Ishikawa (cell line): ENCODE measurements at regions not wholly inside any gene's neighbourhood (a gene's known extent, or its start where the extent isn't known, plus 50 kb on each side); places are given as distances from the start of the nearest gene placed in this dataset.

Experiments
- CEBPB ChIP-seq: IDR thresholded peaks from 2 replicates; pipeline ENCODE4 v1.6.1; 2012
- CREB1 ChIP-seq: IDR thresholded peaks from 2 replicates; pipeline ENCODE4 v1.6.1; 2012; ENCODE audit warnings: low read depth
- EGR1 ChIP-seq: IDR thresholded peaks from 2 replicates; pipeline ENCODE4 v1.6.1; 2012
- EP300 ChIP-seq: IDR thresholded peaks from 2 replicates; pipeline ENCODE4 v1.6.1; 2012; ENCODE audit warnings: borderline replicate concordance
- FOXM1 ChIP-seq: IDR thresholded peaks from 2 replicates; pipeline ENCODE4 v1.6.1; 2012; ENCODE audit warnings: low read depth, borderline replicate concordance
- MAX ChIP-seq: IDR thresholded peaks from 2 replicates; pipeline ENCODE4 v1.6.1; 2012
- NFIC ChIP-seq: IDR thresholded peaks from 2 replicates; pipeline ENCODE4 v1.6.1; 2012
- RAD21 ChIP-seq: IDR thresholded peaks from 2 replicates; pipeline ENCODE4 v1.6.1; 2012; ENCODE audit warnings: low read depth
- REST ChIP-seq: IDR thresholded peaks from 2 replicates; pipeline ENCODE4 v1.6.1; 2012; ENCODE audit warnings: low read depth, mild to moderate bottlenecking
- TAF1 ChIP-seq: IDR thresholded peaks from 2 replicates; pipeline ENCODE4 v1.6.1; 2012; ENCODE audit warnings: low read depth, mild to moderate bottlenecking
- TCF12 ChIP-seq: IDR thresholded peaks from 2 replicates; pipeline ENCODE4 v1.6.1; 2012; ENCODE audit warnings: low read depth
- TEAD4 ChIP-seq: IDR thresholded peaks from 2 replicates; pipeline ENCODE4 v1.6.1; 2012
- USF1 ChIP-seq: IDR thresholded peaks from 2 replicates; pipeline ENCODE4 v1.6.1; 2012
- YY1 ChIP-seq: IDR thresholded peaks from 2 replicates; pipeline ENCODE4 v1.6.1; 2012; ENCODE audit warnings: low read depth

GRCh38 chr2:129329574-129329973 is 649.9 kb upstream of the RAB6C start:
- TF ChIP-seq REST, result no peak
- no peak for TF ChIP-seq TEAD4
- TF ChIP-seq USF1, result no peak
- no peak for TF ChIP-seq TAF1
- TF ChIP-seq MAX, result no peak
- TF ChIP-seq EP300, result no peak
- no peak for TF ChIP-seq NFIC
- TF ChIP-seq FOXM1, result no peak
- no peak for TF ChIP-seq YY1
- TF ChIP-seq RAD21, result no peak
- no peak for TF ChIP-seq CREB1
- TF ChIP-seq CEBPB, result no peak
- no peak for TF ChIP-seq EGR1
- TF ChIP-seq TCF12, result no peak
